Smooth muscle cell (in vitro differentiated cells): ENCODE measurements at regions not wholly inside any gene's neighbourhood (a gene's known extent, or its start where the extent isn't known, plus 50 kb on each side); places are given as distances from the start of the nearest gene placed in this dataset.

Experiments
- DNase-seq: peaks from one replicate; lab custom pipeline; 2025; ENCODE audit not compliant: unreplicated experiment; lab: John Stamatoyannopoulos, UW
- H2AFZ ChIP-seq: fragments of 200-600 bp; sonication (generic); 2 replicates; pipeline ENCODE4 v1.6.0; 2016; ENCODE audit warnings: antibody characterized with exemption, low read depth, mild to moderate bottlenecking
- H3F3A ChIP-seq: fragments of 200-600 bp; sonication (generic); 2 replicates; pipeline ENCODE4 v1.6.0; 2017; ENCODE audit warnings: antibody characterized with exemption, low read depth
- H3K27ac ChIP-seq: fragments of 200-600 bp; sonication (generic); 2 replicates; pipeline ENCODE4 v1.5.1; 2016; ENCODE audit warnings: low read depth, mild to moderate bottlenecking
- H3K27me3 ChIP-seq: fragments of 200-600 bp; sonication (generic); 2 replicates; pipeline ENCODE4 v1.6.1; 2016; ENCODE audit warnings: low read depth, mild to moderate bottlenecking
- H3K36me3 ChIP-seq: fragments of 200-600 bp; sonication (generic); 2 replicates; pipeline ENCODE4 v1.5.1; 2016; ENCODE audit warnings: low read depth
- H3K4me1 ChIP-seq: fragments of 200-600 bp; sonication (generic); 2 replicates; pipeline ENCODE4 v1.5.1; 2016; ENCODE audit warnings: low read depth
- H3K4me2 ChIP-seq: fragments of 200-600 bp; sonication (generic); 2 replicates; pipeline ENCODE4 v1.6.0; 2016; ENCODE audit warnings: mild to moderate bottlenecking
- H3K4me3 ChIP-seq: fragments of 200-600 bp; sonication (generic); 2 replicates; pipeline ENCODE4 v1.5.1; 2016; ENCODE audit warnings: mild to moderate bottlenecking
- H3K79me2 ChIP-seq: fragments of 200-600 bp; sonication (generic); 2 replicates; pipeline ENCODE4 v1.6.0; 2016; ENCODE audit warnings: low read depth, mild to moderate bottlenecking
- H3K9ac ChIP-seq: fragments of 200-600 bp; sonication (generic); 2 replicates; pipeline ENCODE4 v1.6.0; 2016; ENCODE audit warnings: low read depth
- H3K9me3 ChIP-seq: fragments of 200-600 bp; sonication (generic); replicated peaks from 2 replicates; pipeline ENCODE4 v1.5.1; 2016; ENCODE audit warnings: low read depth
- H4K20me1 ChIP-seq: fragments of 200-600 bp; sonication (generic); 2 replicates; pipeline ENCODE4 v1.6.0; 2016; ENCODE audit warnings: low read depth
- WGBS: methylation state at CpG from one replicate; pipeline ENCODE4 v1.1.7; 2016; ENCODE audit warnings: low lambda C conversion rate; 5-methylcytosine and 5-hydroxymethylcytosine counted together
- TF ChIP-seq, protein P1 (sequence below): fragments of 200-600 bp; sonication (generic); IDR thresholded peaks from 2 replicates; pipeline ENCODE4 v1.5.1; 2017; ENCODE audit warnings: borderline replicate concordance, mild to moderate bottlenecking, antibody characterized with exemption; ENCODE audit not compliant: insufficient read depth, poor library complexity, severe bottlenecking

DNA sequence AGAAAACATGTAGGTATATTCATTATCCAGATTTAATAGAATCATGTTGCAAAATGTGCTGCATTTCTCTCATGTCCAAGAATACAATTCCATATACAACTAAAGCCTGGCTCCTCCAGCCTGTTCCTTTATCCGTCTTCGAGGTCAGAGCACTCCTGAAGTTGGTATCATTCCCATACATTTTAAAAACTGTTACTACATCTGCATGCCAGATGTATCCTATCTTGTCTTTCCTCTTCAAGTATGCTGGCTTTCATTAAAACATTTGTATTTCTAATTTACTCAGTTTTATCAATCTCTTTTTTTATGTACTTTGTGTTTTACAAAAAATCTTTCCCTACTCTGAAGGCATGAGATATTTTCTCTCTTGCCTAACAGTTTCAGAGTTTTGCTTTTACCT lies 536.6 kb upstream of the USP24 start:
- Histone ChIP-seq H3K36me3 (peaks cover 10% of the 10 kb centered on the region), H3K4me3 (no peak overlapping the region), H3K79me2 (no peaks in the 10 kb centered on the region), H3K9me3 (peaks cover 19% of the 10 kb centered on the region), H4K20me1 (no peaks in the 10 kb centered on the region), H3F3A (no peaks in the 10 kb centered on the region), H3K4me2 (no peak overlapping the region), H2AFZ (no peak overlapping the region), H3K4me1 (no peaks in the 10 kb centered on the region), H3K27me3 (no peaks in the 10 kb centered on the region), H3K9ac (no peak overlapping the region), H3K27ac (no peak overlapping the region)
- TF ChIP-seq, protein P1, sequence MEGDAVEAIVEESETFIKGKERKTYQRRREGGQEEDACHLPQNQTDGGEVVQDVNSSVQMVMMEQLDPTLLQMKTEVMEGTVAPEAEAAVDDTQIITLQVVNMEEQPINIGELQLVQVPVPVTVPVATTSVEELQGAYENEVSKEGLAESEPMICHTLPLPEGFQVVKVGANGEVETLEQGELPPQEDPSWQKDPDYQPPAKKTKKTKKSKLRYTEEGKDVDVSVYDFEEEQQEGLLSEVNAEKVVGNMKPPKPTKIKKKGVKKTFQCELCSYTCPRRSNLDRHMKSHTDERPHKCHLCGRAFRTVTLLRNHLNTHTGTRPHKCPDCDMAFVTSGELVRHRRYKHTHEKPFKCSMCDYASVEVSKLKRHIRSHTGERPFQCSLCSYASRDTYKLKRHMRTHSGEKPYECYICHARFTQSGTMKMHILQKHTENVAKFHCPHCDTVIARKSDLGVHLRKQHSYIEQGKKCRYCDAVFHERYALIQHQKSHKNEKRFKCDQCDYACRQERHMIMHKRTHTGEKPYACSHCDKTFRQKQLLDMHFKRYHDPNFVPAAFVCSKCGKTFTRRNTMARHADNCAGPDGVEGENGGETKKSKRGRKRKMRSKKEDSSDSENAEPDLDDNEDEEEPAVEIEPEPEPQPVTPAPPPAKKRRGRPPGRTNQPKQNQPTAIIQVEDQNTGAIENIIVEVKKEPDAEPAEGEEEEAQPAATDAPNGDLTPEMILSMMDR: no peak
- DNase-seq: no peak
- WGBS: 88% methylated on average over 2 of the region's 2 CpGs

DNA sequence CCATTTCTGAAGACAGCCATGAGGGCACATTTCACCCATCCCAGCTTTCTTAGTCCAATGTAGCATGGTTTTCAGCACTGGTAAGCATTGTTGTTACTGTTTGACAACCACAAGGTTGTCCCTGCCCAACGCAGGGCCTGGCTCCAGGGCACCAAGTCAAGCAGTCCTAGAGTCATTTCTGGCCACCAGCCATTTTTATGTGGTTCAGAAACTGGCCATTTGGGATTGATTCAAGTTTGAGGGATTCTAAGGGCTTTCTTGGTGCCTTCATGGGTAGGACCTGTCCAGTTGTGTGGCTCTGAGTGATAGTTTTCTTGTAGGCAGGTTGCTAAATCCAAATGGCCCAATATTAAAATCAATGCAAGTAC lies 535.4 kb upstream of the USP24 start:
- WGBS: 93% methylated on average over 1 of the region's 1 CpG
- no peak overlapping the region for H3K4me2 ChIP-seq
- H4K20me1 ChIP-seq: no peaks in the 10 kb centered on the region

DNA sequence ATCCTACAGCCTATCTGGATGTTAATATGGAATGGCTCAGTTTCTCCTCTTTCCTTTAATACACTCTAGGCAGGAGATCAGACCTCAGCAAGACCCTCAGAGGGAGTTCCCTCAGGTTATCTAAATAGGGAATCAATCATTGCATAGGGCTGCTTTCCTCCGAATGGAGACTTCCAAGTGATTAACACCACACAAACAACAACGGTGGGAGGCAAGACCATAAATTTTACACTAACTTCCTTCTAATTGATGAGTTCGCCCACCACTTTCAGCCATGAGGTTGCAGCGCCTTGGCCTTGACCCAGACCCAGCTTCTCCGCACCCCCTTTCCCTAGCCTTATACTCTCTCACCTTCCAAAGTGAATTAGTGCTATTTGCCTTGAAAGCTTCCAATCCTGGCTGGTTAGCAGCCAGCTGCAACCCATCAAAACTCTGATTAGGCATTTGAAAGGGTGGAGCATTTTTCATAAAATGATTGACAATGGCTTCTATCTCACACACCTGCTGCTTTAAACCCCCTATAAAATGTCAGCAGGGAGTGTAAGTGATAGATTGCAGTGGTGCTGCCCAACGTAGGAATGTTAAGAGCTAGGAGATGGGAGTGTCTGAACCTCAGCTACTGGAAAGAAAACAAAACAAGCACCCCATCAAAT lies 534.9 kb upstream of the USP24 start:
- Histone ChIP-seq H3K4me1 (no peaks in the 10 kb centered on the region), H3K4me2 (no peak overlapping the region), H3K27ac (no peak overlapping the region), H3K4me3 (no peak overlapping the region), H3K79me2 (no peaks in the 10 kb centered on the region), H3F3A (no peaks in the 10 kb centered on the region), H4K20me1 (no peaks in the 10 kb centered on the region), H3K9ac (no peak overlapping the region), H3K9me3 (peaks cover 4% of the 10 kb centered on the region), H3K27me3 (no peaks in the 10 kb centered on the region), H2AFZ (no peak overlapping the region), H3K36me3 (peaks cover 3% of the 10 kb centered on the region)
- WGBS: 78% methylated on average over 6 of the region's 6 CpGs
- TF ChIP-seq, protein P1: no peak
- DNase-seq: no peak

More for the DNA sequence above, 535.4 kb upstream of the USP24 start:
- Histone ChIP-seq H3K79me2 (no peaks in the 10 kb centered on the region), H2AFZ (no peak overlapping the region), H3K27me3 (no peaks in the 10 kb centered on the region), H3K4me3 (no peak overlapping the region), H3F3A (no peaks in the 10 kb centered on the region), H3K9me3 (peaks cover 9% of the 10 kb centered on the region), H3K4me1 (no peaks in the 10 kb centered on the region), H3K9ac (no peak overlapping the region), H3K36me3 (peaks cover 7% of the 10 kb centered on the region), H3K27ac (no peak overlapping the region)
- TF ChIP-seq, protein P1: no peak
- no peak for DNase-seq

DNA sequence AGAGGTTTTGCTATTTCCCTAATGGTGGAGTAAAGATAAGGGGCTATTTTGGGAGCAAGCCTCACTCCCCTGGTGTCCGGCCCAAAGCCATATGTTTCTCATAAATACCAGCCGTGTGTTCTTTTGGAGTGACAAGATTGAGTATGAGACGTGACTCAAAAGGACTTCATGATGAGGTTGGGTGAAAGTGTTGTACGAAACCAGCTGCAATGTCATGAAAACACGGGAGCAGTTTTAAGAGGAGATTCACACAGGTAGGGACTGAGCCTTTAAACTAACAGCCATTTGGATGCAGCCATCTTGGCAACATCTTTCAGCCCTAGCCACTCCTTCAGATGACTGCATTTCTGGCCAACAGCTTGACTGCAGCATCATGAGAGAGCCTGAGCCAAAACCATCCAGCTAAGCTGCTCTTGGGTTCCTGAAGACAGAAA lies 532.3 kb upstream of the USP24 start:
- Histone ChIP-seq H3K4me1 (no peaks in the 10 kb centered on the region), H3K4me3 (no peak overlapping the region), H4K20me1 (no peaks in the 10 kb centered on the region), H2AFZ (no peak overlapping the region), H3K27ac (no peak overlapping the region), H3K27me3 (no peaks in the 10 kb centered on the region), H3K36me3 (no peaks in the 10 kb centered on the region), H3K9ac (no peak overlapping the region), H3K79me2 (no peaks in the 10 kb centered on the region), H3K4me2 (no peak overlapping the region), H3F3A (no peaks in the 10 kb centered on the region), H3K9me3 (no peaks in the 10 kb centered on the region)
- 58% methylated on average over 5 of the region's 5 CpGs for WGBS
- TF ChIP-seq, protein P1: no peak
- no peak for DNase-seq
